ENCODE measurements at regions not wholly inside any gene's neighbourhood (a gene's known extent, or its start where the extent isn't known, plus 50 kb on each side); places are given as distances from the start of the nearest gene placed in this dataset.

DNA sequence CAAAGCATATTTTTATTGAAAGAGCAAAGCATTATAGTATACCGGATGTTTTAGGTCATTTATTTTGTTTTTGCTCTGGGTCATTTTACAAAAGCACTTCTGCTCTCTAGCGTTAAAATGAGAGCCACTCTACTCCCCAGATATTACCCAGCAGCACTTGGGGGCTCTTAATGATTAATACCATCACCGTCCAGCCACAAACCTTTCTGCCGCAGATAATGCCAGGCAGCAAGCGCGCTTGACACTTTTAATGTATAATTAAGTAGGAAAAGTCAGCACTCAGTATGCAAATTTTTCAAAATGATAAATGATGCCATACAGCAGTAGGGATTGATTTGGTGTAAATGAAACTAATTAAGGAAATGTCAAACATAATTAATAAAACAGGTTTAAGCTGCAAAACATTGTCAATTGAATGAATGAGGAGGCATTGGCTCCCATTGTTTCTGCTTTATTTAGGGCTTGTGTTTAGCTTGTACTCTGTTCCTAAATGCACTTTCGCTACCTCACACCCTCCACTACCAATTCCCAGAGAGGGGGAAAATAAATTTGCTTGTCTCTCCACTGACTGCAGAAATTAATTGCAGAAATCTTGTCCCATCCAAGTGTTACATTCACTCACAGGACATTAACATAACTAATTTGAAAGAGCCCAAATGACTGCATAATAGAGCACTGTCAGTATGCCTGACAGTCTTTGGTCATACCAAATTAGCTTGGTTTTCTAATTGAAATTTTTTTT is 358.8 kb upstream of the ARRDC3 start:
- intact Hi-C loops (cut with micrococcal nuclease; ENCODE audit: unreplicated experiment) (no loop called here), in situ Hi-C loops (cut with MboI) (no loop called here)
- no peaks in the 10 kb centered on the region for H4K20me1 ChIP-seq (ENCODE audit: control insufficient read depth, insufficient read depth)
- ATAC-seq: no peak
- POLR2A ChIA-PET: no interaction called here
- SMC1A ChIA-PET (ENCODE audit: uncharacterized antibody, unreplicated experiment): no interaction called here
- H3K27me3 ChIP-seq (replicated peaks in 1 of 2; ENCODE audit: control insufficient read depth in 2 of 2, insufficient read depth in 2 of 2, low read length in 1 of 2): no peaks in the 10 kb centered on the region
- no peak overlapping the region for H3K4me2 ChIP-seq (ENCODE audit: control insufficient read depth, insufficient read depth)
- H3K9ac ChIP-seq (ENCODE audit: control insufficient read depth, insufficient read depth, low read length): no peak overlapping the region
- no peak overlapping the region for H3K4me3 ChIP-seq
- H3K4me1 ChIP-seq (ENCODE audit: control insufficient read depth, insufficient read depth, low read length): no peaks in the 10 kb centered on the region
- no peaks in the 10 kb centered on the region for H3K36me3 ChIP-seq (ENCODE audit: control insufficient read depth in 2 of 2, insufficient read depth in 2 of 2, low read length in 1 of 2)
- no peaks in the 10 kb centered on the region for H3K79me2 ChIP-seq (ENCODE audit: control insufficient read depth, insufficient read depth, low read length)
- H3K27ac ChIP-seq (ENCODE audit: control insufficient read depth, insufficient read depth): no peak overlapping the region
- WGBS (ENCODE audit: insufficient coverage, insufficient replicate concordance, low lambda C conversion rate, missing lambda C conversion rate): 55% methylated on average over 7 of the region's 7 CpGs
- FAIRE-seq: no peak
- no peaks in the 10 kb centered on the region for H3K9me3 ChIP-seq (replicated peaks; ENCODE audit: control insufficient read depth, insufficient read depth, low read length)
- no peak for DNase-seq (ENCODE audit: low read depth, low spot score)
- no TSS peak for BruUV-seq (replicated peaks)
- RAD21 ChIA-PET (ENCODE audit: unreplicated experiment): no interaction called here
- CTCF ChIA-PET: no interaction called here
- H2AFZ ChIP-seq (ENCODE audit: control insufficient read depth, low read depth, low read length): no peak overlapping the region
- TF ChIP-seq SREBF1 (IDR thresholded peaks at IDR 0.05; ENCODE audit: low read length) (no peak), SIN3A (IDR thresholded peaks at IDR 0.05; ENCODE audit: low read depth, low read length) (no peak), CBX3 (IDR thresholded peaks at IDR 0.05; ENCODE audit: borderline replicate concordance, low read depth) (no peak), PML (IDR thresholded peaks at IDR 0.05; ENCODE audit: low read length) (no peak), NR2C2 (IDR thresholded peaks at IDR 0.05; ENCODE audit: borderline replicate concordance, control insufficient read depth, insufficient read length, low read depth) (no peak), EP300 (IDR thresholded peaks at IDR 0.05; ENCODE audit: borderline replicate concordance in 1 of 2, control insufficient read depth in 1 of 2, low read depth in 2 of 2, low read length in 2 of 2) (no peak), ZNF384 (IDR thresholded peaks at IDR 0.05; ENCODE audit: borderline replicate concordance, low read depth, low read length) (no peak), SREBF2 (IDR thresholded peaks at IDR 0.05; ENCODE audit: low read length) (no peak), PAX8 (IDR thresholded peaks at IDR 0.05) (no peak), TCF3 (IDR thresholded peaks at IDR 0.05; ENCODE audit: borderline replicate concordance, insufficient read depth, low read depth, low read length) (no peak)
- TF ChIP-seq, protein P1, sequence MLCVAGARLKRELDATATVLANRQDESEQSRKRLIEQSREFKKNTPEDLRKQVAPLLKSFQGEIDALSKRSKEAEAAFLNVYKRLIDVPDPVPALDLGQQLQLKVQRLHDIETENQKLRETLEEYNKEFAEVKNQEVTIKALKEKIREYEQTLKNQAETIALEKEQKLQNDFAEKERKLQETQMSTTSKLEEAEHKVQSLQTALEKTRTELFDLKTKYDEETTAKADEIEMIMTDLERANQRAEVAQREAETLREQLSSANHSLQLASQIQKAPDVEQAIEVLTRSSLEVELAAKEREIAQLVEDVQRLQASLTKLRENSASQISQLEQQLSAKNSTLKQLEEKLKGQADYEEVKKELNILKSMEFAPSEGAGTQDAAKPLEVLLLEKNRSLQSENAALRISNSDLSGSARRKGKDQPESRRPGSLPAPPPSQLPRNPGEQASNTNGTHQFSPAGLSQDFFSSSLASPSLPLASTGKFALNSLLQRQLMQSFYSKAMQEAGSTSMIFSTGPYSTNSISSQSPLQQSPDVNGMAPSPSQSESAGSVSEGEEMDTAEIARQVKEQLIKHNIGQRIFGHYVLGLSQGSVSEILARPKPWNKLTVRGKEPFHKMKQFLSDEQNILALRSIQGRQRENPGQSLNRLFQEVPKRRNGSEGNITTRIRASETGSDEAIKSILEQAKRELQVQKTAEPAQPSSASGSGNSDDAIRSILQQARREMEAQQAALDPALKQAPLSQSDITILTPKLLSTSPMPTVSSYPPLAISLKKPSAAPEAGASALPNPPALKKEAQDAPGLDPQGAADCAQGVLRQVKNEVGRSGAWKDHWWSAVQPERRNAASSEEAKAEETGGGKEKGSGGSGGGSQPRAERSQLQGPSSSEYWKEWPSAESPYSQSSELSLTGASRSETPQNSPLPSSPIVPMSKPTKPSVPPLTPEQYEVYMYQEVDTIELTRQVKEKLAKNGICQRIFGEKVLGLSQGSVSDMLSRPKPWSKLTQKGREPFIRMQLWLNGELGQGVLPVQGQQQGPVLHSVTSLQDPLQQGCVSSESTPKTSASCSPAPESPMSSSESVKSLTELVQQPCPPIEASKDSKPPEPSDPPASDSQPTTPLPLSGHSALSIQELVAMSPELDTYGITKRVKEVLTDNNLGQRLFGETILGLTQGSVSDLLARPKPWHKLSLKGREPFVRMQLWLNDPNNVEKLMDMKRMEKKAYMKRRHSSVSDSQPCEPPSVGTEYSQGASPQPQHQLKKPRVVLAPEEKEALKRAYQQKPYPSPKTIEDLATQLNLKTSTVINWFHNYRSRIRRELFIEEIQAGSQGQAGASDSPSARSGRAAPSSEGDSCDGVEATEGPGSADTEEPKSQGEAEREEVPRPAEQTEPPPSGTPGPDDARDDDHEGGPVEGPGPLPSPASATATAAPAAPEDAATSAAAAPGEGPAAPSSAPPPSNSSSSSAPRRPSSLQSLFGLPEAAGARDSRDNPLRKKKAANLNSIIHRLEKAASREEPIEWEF (IDR thresholded peaks at IDR 0.05; ENCODE audit: insufficient replicate concordance, low read depth, low read length): no peak
- TF ChIP-seq, protein P2, sequence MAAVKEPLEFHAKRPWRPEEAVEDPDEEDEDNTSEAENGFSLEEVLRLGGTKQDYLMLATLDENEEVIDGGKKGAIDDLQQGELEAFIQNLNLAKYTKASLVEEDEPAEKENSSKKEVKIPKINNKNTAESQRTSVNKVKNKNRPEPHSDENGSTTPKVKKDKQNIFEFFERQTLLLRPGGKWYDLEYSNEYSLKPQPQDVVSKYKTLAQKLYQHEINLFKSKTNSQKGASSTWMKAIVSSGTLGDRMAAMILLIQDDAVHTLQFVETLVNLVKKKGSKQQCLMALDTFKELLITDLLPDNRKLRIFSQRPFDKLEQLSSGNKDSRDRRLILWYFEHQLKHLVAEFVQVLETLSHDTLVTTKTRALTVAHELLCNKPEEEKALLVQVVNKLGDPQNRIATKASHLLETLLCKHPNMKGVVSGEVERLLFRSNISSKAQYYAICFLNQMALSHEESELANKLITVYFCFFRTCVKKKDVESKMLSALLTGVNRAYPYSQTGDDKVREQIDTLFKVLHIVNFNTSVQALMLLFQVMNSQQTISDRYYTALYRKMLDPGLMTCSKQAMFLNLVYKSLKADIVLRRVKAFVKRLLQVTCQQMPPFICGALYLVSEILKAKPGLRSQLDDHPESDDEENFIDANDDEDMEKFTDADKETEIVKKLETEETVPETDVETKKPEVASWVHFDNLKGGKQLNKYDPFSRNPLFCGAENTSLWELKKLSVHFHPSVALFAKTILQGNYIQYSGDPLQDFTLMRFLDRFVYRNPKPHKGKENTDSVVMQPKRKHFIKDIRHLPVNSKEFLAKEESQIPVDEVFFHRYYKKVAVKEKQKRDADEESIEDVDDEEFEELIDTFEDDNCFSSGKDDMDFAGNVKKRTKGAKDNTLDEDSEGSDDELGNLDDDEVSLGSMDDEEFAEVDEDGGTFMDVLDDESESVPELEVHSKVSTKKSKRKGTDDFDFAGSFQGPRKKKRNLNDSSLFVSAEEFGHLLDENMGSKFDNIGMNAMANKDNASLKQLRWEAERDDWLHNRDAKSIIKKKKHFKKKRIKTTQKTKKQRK (IDR thresholded peaks at IDR 0.05; ENCODE audit: low read depth, low read length): no peak

All from GM12878 (cell line).